ENCODE measurements at regions not wholly inside any gene's neighbourhood (a gene's known extent, or its start where the extent isn't known, plus 50 kb on each side); places are given as distances from the start of the nearest gene placed in this dataset.

DNA sequence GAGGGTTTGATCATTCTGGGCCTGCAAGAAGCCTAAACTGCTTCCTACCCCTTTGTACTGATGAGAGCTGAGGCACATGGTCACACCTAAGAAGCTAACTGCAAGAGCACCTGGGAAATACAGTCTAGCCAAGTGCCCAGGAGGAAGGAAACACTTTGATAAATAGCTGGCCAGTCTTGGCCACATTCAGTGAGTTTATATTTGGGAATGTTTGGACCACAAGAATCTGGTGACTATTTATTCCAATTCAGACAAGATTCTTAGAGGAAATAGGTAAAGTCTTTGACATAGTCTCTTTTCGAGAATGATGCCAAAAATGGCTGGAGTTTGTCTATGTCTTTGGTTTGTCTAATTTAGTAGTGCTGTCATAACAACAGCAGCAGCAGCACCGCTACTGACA is 213.6 kb downstream of the KIF20B start:
- TF ChIP-seq POLR2AphosphoS5 (IDR thresholded peaks at IDR 0.05; ENCODE audit: borderline replicate concordance, low read depth, low read length), result no peak
- no peak for TF ChIP-seq EZH2 (IDR thresholded peaks at IDR 0.05)
